ENCODE measurements at regions not wholly inside any gene's neighbourhood (a gene's known extent, or its start where the extent isn't known, plus 50 kb on each side); places are given as distances from the start of the nearest gene placed in this dataset.
A peak's percentile ranks its signal among the peaks of the same experiment; 100 is the strongest.

DNA sequence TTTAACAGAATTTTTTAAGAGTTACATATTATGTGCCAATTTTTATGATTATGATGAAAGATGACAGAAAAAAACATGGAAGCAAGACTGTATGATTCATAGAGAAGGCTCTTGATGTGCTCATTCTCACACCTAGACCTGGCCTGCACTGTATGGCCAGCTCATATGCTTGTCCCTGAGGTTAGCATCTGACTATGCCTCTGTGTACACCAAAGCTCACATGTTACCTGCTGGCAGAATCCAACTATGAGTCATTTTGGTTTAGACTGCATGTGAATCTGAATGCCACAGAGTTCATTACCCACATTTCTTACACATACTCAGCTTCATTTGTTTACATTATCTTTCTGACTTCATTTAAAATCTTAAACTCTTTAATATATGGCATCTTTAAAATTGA, 139.0 kb downstream of the DSC3 start:
- no peaks in the 10 kb centered on the region for H3K4me1 Mint-ChIP-seq (ENCODE audit: low read depth)
- no peak for TF ChIP-seq CTCF (IDR thresholded peaks at IDR 0.05)
- peaks cover 6% of the 10 kb centered on the region for H3K27me3 Mint-ChIP-seq (ENCODE audit: low read depth)
- H3K9me3 Mint-ChIP-seq (ENCODE audit: low read depth): no peaks in the 10 kb centered on the region
- H3K27ac Mint-ChIP-seq (ENCODE audit: unreplicated experiment): no peak overlapping the region
- no peak for DNase-seq (ENCODE audit: low spot score)
- no peak overlapping the region for H3K4me3 Mint-ChIP-seq (ENCODE audit: unreplicated experiment)
- H3K36me3 Mint-ChIP-seq (ENCODE audit: low read depth): no peaks in the 10 kb centered on the region

DNA sequence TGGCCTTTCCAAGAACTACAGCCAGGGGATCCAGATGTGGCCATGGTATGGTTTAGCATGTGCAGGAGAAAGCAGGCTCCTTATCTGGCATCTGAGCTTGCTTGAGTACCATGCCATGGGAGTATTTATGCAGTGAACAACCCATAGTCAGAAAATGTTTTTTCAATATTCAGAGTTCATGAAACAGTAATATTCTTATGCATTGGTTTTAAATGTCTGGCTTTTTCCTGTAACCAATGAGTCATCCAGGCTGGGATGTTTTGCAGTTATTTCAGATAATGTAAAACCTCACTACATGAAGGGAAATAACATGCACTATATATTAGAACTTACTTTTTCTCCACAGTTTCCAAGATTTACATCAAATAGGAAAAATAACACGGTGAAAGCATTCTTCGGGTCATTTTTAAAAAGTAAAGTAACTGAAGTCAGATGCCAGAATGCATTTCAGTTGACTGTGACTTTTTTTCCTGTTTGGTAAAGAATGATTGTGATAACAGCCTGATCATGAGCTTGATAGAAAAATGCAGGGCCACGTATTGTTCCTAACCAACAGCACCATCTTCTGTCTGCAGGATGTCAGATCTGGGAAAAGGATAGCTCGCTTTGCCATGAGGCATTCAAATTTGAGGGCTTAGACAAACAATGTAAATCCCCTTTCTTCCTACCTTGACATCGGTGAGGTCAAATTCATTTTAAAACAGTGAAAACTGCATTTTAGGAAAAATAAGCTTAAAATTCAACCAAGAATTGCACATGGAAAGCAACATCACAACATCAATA, 152.8 kb downstream of the DSC3 start:
- Mint-ChIP-seq H3K9me3 (ENCODE audit: low read depth) (no peaks in the 10 kb centered on the region), H3K27me3 (ENCODE audit: low read depth) (peaks cover 5% of the 10 kb centered on the region), H3K36me3 (ENCODE audit: low read depth) (no peaks in the 10 kb centered on the region), H3K27ac (ENCODE audit: unreplicated experiment) (no peak overlapping the region), H3K4me1 (ENCODE audit: low read depth) (peaks cover 2% of the 10 kb centered on the region), H3K4me3 (ENCODE audit: unreplicated experiment) (no peak overlapping the region)
- TF ChIP-seq CTCF (IDR thresholded peaks at IDR 0.05): peak; percentile 55
- DNase-seq (ENCODE audit: low spot score): no peak

GRCh38 chr18:30888344-30888743, 154.2 kb downstream of the DSC3 start:
- Mint-ChIP-seq H3K27me3 (ENCODE audit: low read depth) (peaks cover 5% of the 10 kb centered on the region), H3K4me3 (ENCODE audit: unreplicated experiment) (no peak overlapping the region)
- TF ChIP-seq CTCF (IDR thresholded peaks at IDR 0.05): no peak

DNA sequence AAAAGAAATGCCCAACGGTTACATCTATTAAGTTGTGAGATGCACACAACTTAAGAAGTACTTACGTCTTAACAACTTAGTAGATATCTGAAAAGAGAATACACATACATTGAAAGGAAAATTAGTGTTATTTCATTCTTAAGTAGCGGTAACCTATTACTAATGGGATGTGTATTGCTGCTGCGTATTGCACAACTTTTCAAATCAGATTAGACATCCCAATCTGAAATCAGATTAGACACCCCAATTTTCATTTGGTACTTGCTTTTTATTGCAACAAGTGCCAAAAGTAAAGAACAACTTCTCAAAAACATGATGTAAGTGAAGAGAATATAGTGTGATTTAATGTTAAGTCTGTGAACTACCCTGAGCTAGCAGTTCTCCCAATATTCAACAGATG, 155.5 kb downstream of the DSC3 start:
- DNase-seq (ENCODE audit: low spot score): no peak
- H3K27ac Mint-ChIP-seq (ENCODE audit: unreplicated experiment): no peak overlapping the region

More at GRCh38 chr18:30888344-30888743, 154.2 kb downstream of the DSC3 start:
- H3K36me3 Mint-ChIP-seq (ENCODE audit: low read depth): no peaks in the 10 kb centered on the region
- no peak for DNase-seq (ENCODE audit: low spot score)
- H3K9me3 Mint-ChIP-seq (ENCODE audit: low read depth): no peaks in the 10 kb centered on the region
- H3K27ac Mint-ChIP-seq (ENCODE audit: unreplicated experiment): no peak overlapping the region
- peaks cover 2% of the 10 kb centered on the region for H3K4me1 Mint-ChIP-seq (ENCODE audit: low read depth)

DNA sequence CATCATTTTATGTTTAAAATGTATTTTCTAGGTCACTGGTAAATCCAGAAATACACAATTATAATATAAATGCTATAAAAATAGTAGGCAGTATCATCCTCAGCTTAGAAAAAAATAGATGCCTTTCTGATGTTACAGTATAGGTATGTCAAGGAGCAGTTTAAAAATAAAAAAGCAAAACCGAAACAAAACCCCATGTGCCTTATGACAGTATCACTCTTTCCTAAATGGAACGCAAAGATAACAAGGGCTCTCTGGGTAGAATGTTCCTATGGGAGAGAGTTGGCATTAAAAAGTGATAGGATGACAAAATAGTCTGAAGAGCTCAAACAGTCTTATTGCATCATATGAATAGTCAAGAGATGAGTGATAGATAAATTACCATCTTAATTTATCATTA, 172.1 kb downstream of the DSC3 start:
- TF ChIP-seq CTCF (IDR thresholded peaks at IDR 0.05): no peak
- no peak overlapping the region for H3K4me3 Mint-ChIP-seq (ENCODE audit: unreplicated experiment)
- no peaks in the 10 kb centered on the region for H3K4me1 Mint-ChIP-seq (ENCODE audit: low read depth)
- peaks cover 7% of the 10 kb centered on the region for H3K9me3 Mint-ChIP-seq (ENCODE audit: low read depth)
- DNase-seq (ENCODE audit: low spot score): no peak
- H3K36me3 Mint-ChIP-seq (ENCODE audit: low read depth): no peaks in the 10 kb centered on the region
- no peaks in the 10 kb centered on the region for H3K27me3 Mint-ChIP-seq (ENCODE audit: low read depth)
- H3K27ac Mint-ChIP-seq (ENCODE audit: unreplicated experiment): no peak overlapping the region

More for the DNA sequence above, 155.5 kb downstream of the DSC3 start:
- Mint-ChIP-seq H3K4me3 (ENCODE audit: unreplicated experiment) (no peak overlapping the region), H3K4me1 (ENCODE audit: low read depth) (peaks cover 2% of the 10 kb centered on the region), H3K9me3 (ENCODE audit: low read depth) (no peaks in the 10 kb centered on the region), H3K36me3 (ENCODE audit: low read depth) (no peaks in the 10 kb centered on the region), H3K27me3 (ENCODE audit: low read depth) (peaks cover 8% of the 10 kb centered on the region)
- no peak for TF ChIP-seq CTCF (IDR thresholded peaks at IDR 0.05)
